Epithelial cell of esophagus (primary cell): ENCODE measurements at regions not wholly inside any gene's neighbourhood (a gene's known extent, or its start where the extent isn't known, plus 50 kb on each side); places are given as distances from the start of the nearest gene placed in this dataset.

ENCODE experiments used
- DNase-seq: peaks from one replicate; pipeline ENCODE4 v3.0.0; 2010; ENCODE audit warnings: low read depth
- H3K4me3 ChIP-seq: 2 replicates; pipeline ENCODE4 v1.5.1; 2011; ENCODE audit warnings: mild to moderate bottlenecking, low read length, control low read depth
- CTCF ChIP-seq: IDR thresholded peaks from 2 replicates; pipeline ENCODE4 v1.5.1; 2011; ENCODE audit warnings: low read depth, mild to moderate bottlenecking, low read length, control low read depth, inconsistent platforms; ENCODE audit not compliant: insufficient read depth; ENCODE audit errors: missing control alignments

GRCh38 chr13:111857336-111857735 lies 209.6 kb upstream of the SOX1 start:
- no peak for DNase-seq
- TF ChIP-seq CTCF, result no peak
- H3K4me3 ChIP-seq, result no peak overlapping the region

- no peak overlapping the region for H3K4me3 ChIP-seq
- TF ChIP-seq CTCF, result no peak
- no peak for DNase-seq
Observed at GRCh38 chr13:111857846-111858560, 208.9 kb upstream of the SOX1 start.

- TF ChIP-seq CTCF, result no peak
- no peak for DNase-seq
- no peak overlapping the region for H3K4me3 ChIP-seq
Observed at GRCh38 chr13:111858571-111858970, 208.4 kb upstream of the SOX1 start.

- H3K4me3 ChIP-seq, result no peak overlapping the region
- no peak for DNase-seq
- no peak for TF ChIP-seq CTCF
Observed at GRCh38 chr13:111859354-111860230, 207.4 kb upstream of the SOX1 start.

GRCh38 chr13:111860231-111860552 lies 206.8 kb upstream of the SOX1 start:
- no peak for TF ChIP-seq CTCF
- no peak for DNase-seq
- no peak overlapping the region for H3K4me3 ChIP-seq

- no peak overlapping the region for H3K4me3 ChIP-seq
- no peak for TF ChIP-seq CTCF
- DNase-seq, result no peak
Observed at GRCh38 chr13:111861319-111861718, 205.6 kb upstream of the SOX1 start.
